ENCODE measurements at regions not wholly inside any gene's neighbourhood (a gene's known extent, or its start where the extent isn't known, plus 50 kb on each side); places are given as distances from the start of the nearest gene placed in this dataset.

DNA sequence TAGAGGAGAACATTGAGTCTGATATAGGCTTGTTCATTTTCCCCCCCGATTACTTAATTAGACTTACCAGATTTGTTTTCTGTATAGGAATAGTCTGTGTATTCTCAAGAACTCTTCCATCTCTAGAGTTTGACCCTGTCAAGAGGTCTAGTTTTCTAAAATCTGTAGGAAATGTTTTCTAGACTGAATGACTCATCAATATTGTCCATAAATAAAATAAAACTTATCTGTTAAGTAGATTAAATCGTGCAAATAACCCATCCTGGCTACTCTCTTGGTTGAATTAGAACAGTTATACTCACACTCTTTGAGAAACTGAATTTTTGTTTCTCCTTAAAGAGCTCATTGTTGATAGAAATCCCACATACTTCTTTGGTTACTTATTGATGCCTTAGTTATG lies 299.2 kb upstream of the CWC22 start:
- TF ChIP-seq SP1 (IDR thresholded peaks at IDR 0.05; ENCODE audit: low read depth) (no peak), RAD21 (IDR thresholded peaks at IDR 0.05; ENCODE audit: low read depth) (no peak)
- TF ChIP-seq, protein P1, sequence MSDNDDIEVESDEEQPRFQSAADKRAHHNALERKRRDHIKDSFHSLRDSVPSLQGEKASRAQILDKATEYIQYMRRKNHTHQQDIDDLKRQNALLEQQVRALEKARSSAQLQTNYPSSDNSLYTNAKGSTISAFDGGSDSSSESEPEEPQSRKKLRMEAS (IDR thresholded peaks at IDR 0.05): no peak
- Histone ChIP-seq H3K9ac (ENCODE audit: low read length) (no peak overlapping the region), H3K4me2 (ENCODE audit: low read length) (no peak overlapping the region), H3K27me3 (ENCODE audit: insufficient read depth, low read length) (no peaks in the 10 kb centered on the region), H3K4me1 (ENCODE audit: control insufficient read depth in 1 of 2, insufficient read depth in 2 of 2, low read length in 2 of 2) (no peaks in the 10 kb centered on the region), H3K9me2 (ENCODE audit: insufficient read depth) (no peaks in the 10 kb centered on the region; the same call in 1 of the 2 replicates), H3K4me3 (replicated peaks in 1 of 2; ENCODE audit: low read depth in 1 of 2, low read length in 2 of 2) (no peak overlapping the region), H4K20me1 (ENCODE audit: insufficient read depth) (no peaks in the 10 kb centered on the region), H3K36me3 (ENCODE audit: control insufficient read depth in 1 of 2, insufficient read depth in 2 of 2, low read length in 2 of 2) (no peaks in the 10 kb centered on the region), H3K79me2 (ENCODE audit: insufficient read depth, low read length) (no peaks in the 10 kb centered on the region), H3K9me3 (ENCODE audit: control insufficient read depth in 1 of 2, insufficient read depth in 1 of 2, low read depth in 1 of 2, low read length in 2 of 2) (no peaks in the 10 kb centered on the region), H3K27ac (ENCODE audit: low read depth, low read length) (no peak overlapping the region), H2AFZ (ENCODE audit: low read depth, low read length, poor library complexity, severe bottlenecking) (no peak overlapping the region)
- RAD21 ChIA-PET (ENCODE audit: low non-redundant PET in 1 of 2, low total read pairs in 2 of 2, uncharacterized antibody in 2 of 2, unreplicated experiment in 2 of 2): no interaction called here
- CTCF ChIA-PET: no interaction called here
- intact Hi-C loops (cut with micrococcal nuclease): no loop called here
- BruUV-seq (replicated peaks): no TSS peak
- POLR2A ChIA-PET: no interaction called here
- ATAC-seq (no peak), DNase-seq (ENCODE audit: low read depth, low spot score) (no peak)

DNA sequence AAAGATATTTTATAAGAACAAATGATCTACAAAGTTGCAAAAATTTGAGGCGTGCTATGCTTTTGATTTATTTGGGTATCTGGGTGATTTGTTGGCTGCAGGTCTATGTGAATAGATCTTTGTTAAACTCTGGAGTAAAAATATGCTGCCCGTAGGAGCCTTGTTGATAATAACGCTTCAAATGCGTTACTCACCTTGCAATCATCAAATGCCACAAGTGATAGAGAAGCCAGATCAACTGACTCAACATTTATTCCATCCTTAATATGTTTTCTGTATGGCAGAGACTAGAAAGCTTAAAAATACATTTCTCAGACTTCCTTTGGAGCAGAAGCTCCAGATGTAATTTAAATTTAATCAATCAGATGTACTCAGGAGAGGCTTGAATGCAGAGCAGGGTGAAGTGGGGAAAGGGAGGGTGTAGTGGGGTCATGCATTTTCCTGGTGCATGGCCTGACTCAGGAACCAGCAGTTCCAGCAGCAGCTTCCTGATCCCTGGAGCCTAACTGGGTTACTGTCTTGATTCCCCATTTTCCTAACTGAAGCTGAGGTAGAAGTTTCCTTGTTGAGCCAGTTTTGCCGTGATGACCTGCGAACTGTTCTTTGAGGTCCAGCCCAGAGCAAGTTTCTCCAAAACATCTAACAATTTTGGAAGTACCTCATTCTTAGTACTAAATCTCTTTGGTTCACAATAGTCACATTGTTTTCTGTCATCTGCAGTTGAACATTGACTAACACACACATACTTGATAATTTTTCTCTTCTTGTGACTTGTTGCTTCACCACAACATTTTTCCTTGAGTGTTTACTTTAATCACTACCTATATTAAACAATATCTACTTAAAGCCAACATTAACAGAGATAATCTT lies 284.7 kb upstream of the CWC22 start:
- Histone ChIP-seq H3K9me3 (ENCODE audit: control insufficient read depth in 1 of 2, insufficient read depth in 1 of 2, low read depth in 1 of 2, low read length in 2 of 2) (no peaks in the 10 kb centered on the region), H3K27me3 (ENCODE audit: insufficient read depth, low read length) (no peaks in the 10 kb centered on the region), H3K36me3 (ENCODE audit: control insufficient read depth in 1 of 2, insufficient read depth in 2 of 2, low read length in 2 of 2) (no peaks in the 10 kb centered on the region), H3K9ac (ENCODE audit: low read length) (peak overlapping the region; percentile 19), H2AFZ (ENCODE audit: low read depth, low read length, poor library complexity, severe bottlenecking) (peak overlapping the region; percentile 85), H3K4me2 (ENCODE audit: low read length) (peak overlapping the region; percentile 62), H3K4me3 (replicated peaks in 1 of 2; ENCODE audit: low read depth in 1 of 2, low read length in 2 of 2) (peak overlapping the region in 1 of 2 experiments; percentile 24; a peak in 3 of 4 replicates), H3K9me2 (ENCODE audit: insufficient read depth) (no peaks in the 10 kb centered on the region), H4K20me1 (ENCODE audit: insufficient read depth) (no peaks in the 10 kb centered on the region), H3K79me2 (ENCODE audit: insufficient read depth, low read length) (no peaks in the 10 kb centered on the region), H3K27ac (ENCODE audit: low read depth, low read length) (no peak overlapping the region; the same call in 1 of the 2 replicates), H3K4me1 (ENCODE audit: control insufficient read depth in 1 of 2, insufficient read depth in 2 of 2, low read length in 2 of 2) (peaks cover 0 to 22% of the 10 kb centered on the region in 2 experiments; a peak in 2 of 4 replicates)
- ChIA-PET CTCF (no interaction called here), RAD21 (ENCODE audit: low non-redundant PET in 1 of 2, low total read pairs in 2 of 2, uncharacterized antibody in 2 of 2, unreplicated experiment in 2 of 2) (no interaction called here), POLR2A (no interaction called here)
- peak; percentile 87 for ATAC-seq
- peak; percentile 56 for DNase-seq (ENCODE audit: low read depth, low spot score)
- BruUV-seq (replicated peaks): no TSS peak
- intact Hi-C loops (cut with micrococcal nuclease): no loop called here
- TF ChIP-seq EGR1 (IDR thresholded peaks at IDR 0.05; ENCODE audit: low read depth) (no peak), POLR2AphosphoS5 (IDR thresholded peaks at IDR 0.05; ENCODE audit: low read depth, low read length) (no peak), YY1 (IDR thresholded peaks at IDR 0.05; ENCODE audit: extremely low read depth, insufficient replicate concordance, low read depth, low read length) (no peak), TCF7L2 (IDR thresholded peaks at IDR 0.05; ENCODE audit: borderline replicate concordance, extremely low read depth, insufficient read depth, insufficient read length) (no peak), SRF (IDR thresholded peaks at IDR 0.05; ENCODE audit: low read depth) (no peak), ZNF274 (IDR thresholded peaks at IDR 0.05; ENCODE audit: low read depth, low read length) (no peak), EZH2phosphoT487 (IDR thresholded peaks at IDR 0.05; ENCODE audit: borderline replicate concordance) (no peak), POLR2A (IDR thresholded peaks at IDR 0.05; ENCODE audit: borderline replicate concordance, extremely low read depth, insufficient read depth, insufficient read length) (no peak), SP1 (IDR thresholded peaks at IDR 0.05; ENCODE audit: low read depth) (peak; percentile 47), RAD21 (IDR thresholded peaks at IDR 0.05; ENCODE audit: low read depth) (peak; percentile 15; the same call in 1 of the 2 replicates), FOSL1 (IDR thresholded peaks at IDR 0.05; ENCODE audit: low read depth) (peak; percentile 84)
- TF ChIP-seq, protein P2, sequence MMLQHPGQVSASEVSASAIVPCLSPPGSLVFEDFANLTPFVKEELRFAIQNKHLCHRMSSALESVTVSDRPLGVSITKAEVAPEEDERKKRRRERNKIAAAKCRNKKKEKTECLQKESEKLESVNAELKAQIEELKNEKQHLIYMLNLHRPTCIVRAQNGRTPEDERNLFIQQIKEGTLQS (IDR thresholded peaks at IDR 0.05): no peak
- TF ChIP-seq, protein P1 (IDR thresholded peaks at IDR 0.05): no peak
- TF ChIP-seq, protein P3, sequence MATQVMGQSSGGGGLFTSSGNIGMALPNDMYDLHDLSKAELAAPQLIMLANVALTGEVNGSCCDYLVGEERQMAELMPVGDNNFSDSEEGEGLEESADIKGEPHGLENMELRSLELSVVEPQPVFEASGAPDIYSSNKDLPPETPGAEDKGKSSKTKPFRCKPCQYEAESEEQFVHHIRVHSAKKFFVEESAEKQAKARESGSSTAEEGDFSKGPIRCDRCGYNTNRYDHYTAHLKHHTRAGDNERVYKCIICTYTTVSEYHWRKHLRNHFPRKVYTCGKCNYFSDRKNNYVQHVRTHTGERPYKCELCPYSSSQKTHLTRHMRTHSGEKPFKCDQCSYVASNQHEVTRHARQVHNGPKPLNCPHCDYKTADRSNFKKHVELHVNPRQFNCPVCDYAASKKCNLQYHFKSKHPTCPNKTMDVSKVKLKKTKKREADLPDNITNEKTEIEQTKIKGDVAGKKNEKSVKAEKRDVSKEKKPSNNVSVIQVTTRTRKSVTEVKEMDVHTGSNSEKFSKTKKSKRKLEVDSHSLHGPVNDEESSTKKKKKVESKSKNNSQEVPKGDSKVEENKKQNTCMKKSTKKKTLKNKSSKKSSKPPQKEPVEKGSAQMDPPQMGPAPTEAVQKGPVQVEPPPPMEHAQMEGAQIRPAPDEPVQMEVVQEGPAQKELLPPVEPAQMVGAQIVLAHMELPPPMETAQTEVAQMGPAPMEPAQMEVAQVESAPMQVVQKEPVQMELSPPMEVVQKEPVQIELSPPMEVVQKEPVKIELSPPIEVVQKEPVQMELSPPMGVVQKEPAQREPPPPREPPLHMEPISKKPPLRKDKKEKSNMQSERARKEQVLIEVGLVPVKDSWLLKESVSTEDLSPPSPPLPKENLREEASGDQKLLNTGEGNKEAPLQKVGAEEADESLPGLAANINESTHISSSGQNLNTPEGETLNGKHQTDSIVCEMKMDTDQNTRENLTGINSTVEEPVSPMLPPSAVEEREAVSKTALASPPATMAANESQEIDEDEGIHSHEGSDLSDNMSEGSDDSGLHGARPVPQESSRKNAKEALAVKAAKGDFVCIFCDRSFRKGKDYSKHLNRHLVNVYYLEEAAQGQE (IDR thresholded peaks at IDR 0.05; ENCODE audit: low read depth): no peak
